Pancreas (tissue), 10 donors: ENCODE measurements at regions not wholly inside any gene's neighbourhood (a gene's known extent, or its start where the extent isn't known, plus 50 kb on each side); places are given as distances from the start of the nearest gene placed in this dataset.

Source experiments
- ATAC-seq, 4 donors: fragments of 200-7000 bp; cut with Tn5 transposase; one replicate each; pipeline versions ENCODE4 v1.8.0 to v1.9.1; 2020; ENCODE audit warnings: mild to moderate bottlenecking in 4 of 4, moderate library complexity in 4 of 4
- DNase-seq, 6 donors: peaks; one replicate each; pipeline ENCODE4 v3.0.0-alpha.2; 2020
- FAIRE-seq: peaks from 2 replicates; lab custom pipeline; 2012; peaks lifted over from hg19 to GRCh38; lab: Jason Lieb, UNC
- H3K27ac ChIP-seq, 4 donors: fragments of 200-600 bp; sonication (generic); 1 replicate in 3 of 4; 2 replicates in 1 of 4; pipeline versions ENCODE4 v1.5.0 to v1.8.0; 2020
- H3K27me3 ChIP-seq, 4 donors: fragments of 200-600 bp; one replicate each; pipeline ENCODE4 v1.8.0; 2021
- H3K36me3 ChIP-seq, 3 donors: fragments of 200-600 bp; sonication (generic) in 1 of 3; one replicate each; pipeline versions ENCODE4 v1.5.0 to v1.8.0; 2020 to 2021
- H3K4me1 ChIP-seq, 3 donors: fragments of 200-600 bp; one replicate each; pipeline ENCODE4 v1.8.0; 2021
- H3K4me3 ChIP-seq, 4 donors: fragments of 200-600 bp; sonication (generic) in 2 of 4; one replicate each; pipeline versions ENCODE4 v1.5.0 to v1.8.0; 2020 to 2021
- H3K9me3 ChIP-seq, 4 donors: fragments of 200-600 bp; one replicate each; pipeline ENCODE4 v1.8.0; 2021
- CTCF ChIP-seq, 4 donors: fragments of 200-600 bp; sonication (generic) in 3 of 4; IDR thresholded peaks; one replicate each; pipeline versions ENCODE4 v1.5.0 to v1.8.0; 2021; ENCODE audit warnings: antibody characterized with exemption in 4 of 4
- WGBS, 2 donors: extraction: QIAGEN DNeasy Blood & Tissue Kit; methylation state at CpG; one replicate each; pipeline ENCODE4 v1.1.7; 2013; 5-methylcytosine and 5-hydroxymethylcytosine counted together
- intact Hi-C, 3 donors: fragments of 100-400 bp; cut with DNase I; formaldehyde crosslinking; loops; one replicate each; pipeline versions ENCODE4 v1.11.1 to v1.14.2; 2022
- donor health status: healthy with polysubstance abuse.
- donor health status: DM: no; HTN: no; CAD: no; lungs with moderate emphysema.
- donor health status: DM: no; HTN: no; CAD: no.
- donor health status: control.
- donor health status: control.
- donor health status: Bipolar disorder and iron deficiency.
- donor health status: DM: yes; HTN: yes; CAD: no.
- donor health status: DM: no; HTN: no; CAD: no.
- donor health status: DM: no; HTN: no; CAD: no.
- donor health status: DM: yes; HTN: yes; CAD: no.

DNA sequence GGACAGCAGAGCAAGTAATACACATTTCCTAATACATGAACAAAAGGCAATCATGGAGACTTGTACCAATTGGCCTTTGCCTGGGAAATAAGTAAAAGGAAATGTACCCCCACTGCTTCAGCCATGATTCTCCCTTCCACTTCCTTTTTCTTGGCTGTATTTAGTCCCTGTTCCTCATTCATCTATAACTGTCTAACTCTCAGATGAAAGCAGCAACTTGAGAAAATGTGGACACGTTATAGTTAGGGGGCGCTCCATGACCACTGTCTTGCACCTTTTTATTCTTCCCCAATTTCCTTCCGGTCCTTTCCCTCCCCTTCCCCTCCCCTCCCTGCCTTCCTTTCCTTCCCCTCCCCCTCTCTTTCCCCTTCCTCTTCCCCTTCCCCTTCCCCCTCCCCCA is 61.3 kb upstream of the BARX2 start:
- H3K9me3 ChIP-seq = no peaks in the 10 kb centered on the region
- peaks cover 18 to 43% (median 40%) of the 10 kb centered on the region in 3 donors for H3K4me1 ChIP-seq
- intact Hi-C loops = no loop called here
- no peak overlapping the region for H3K4me3 ChIP-seq
- H3K27ac ChIP-seq = peak overlapping the region in 2 of 4 donors; percentile 51 to 55
- TF ChIP-seq CTCF (IDR thresholded peaks at IDR 0.05) = no peak
- DNase-seq (no peak), ATAC-seq (no peak), FAIRE-seq (no peak)
- H3K27me3 ChIP-seq = no peaks in the 10 kb centered on the region
- 86 to 88% methylated on average over 3 of the region's 3 CpGs for WGBS, 2 donors
- no peaks in the 10 kb centered on the region for H3K36me3 ChIP-seq

DNA sequence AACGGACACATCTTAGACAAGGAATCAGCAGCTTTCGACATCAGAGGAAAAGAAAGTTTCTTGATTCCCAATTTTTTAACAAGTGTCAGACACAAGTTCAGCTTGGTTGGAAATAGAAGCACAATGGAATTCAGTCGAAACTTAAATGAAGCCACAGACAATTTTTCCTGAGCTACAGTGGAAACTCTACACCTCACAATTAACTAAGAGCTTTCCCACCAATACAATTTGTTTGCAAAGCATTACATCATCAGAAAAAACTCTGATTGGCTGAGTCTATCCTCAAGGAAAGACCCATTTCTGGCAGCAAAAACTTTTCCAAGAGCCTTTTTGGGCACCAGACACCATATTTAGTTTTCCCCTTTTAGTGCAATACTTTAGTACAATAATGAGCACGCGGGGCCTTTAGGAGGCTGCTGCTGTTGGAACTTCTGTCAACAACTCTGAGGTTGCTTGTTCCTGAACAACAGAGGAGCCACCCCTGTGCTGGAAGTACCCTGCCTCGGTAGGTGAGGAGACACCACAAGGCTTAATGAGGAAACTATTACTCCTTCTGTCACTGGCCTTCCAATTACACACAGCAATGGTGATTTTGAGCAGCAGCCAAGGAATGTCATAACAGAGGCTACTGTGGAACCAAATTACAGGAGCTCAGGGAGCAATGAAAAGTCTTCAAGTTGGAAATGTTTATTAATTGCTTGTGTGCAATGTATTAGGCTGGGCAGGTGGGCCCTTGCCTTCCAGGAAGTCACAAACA is 61.9 kb upstream of the BARX2 start:
- FAIRE-seq = no peak
- Histone ChIP-seq H3K4me1 (peaks cover 18 to 43% (median 40%) of the 10 kb centered on the region in 3 donors), H3K4me3 (no peak overlapping the region), H3K36me3 (no peaks in the 10 kb centered on the region), H3K27ac (peak overlapping the region in 2 of 4 donors; percentile 51 to 55), H3K9me3 (no peaks in the 10 kb centered on the region), H3K27me3 (no peaks in the 10 kb centered on the region)
- no peak for DNase-seq
- TF ChIP-seq CTCF (IDR thresholded peaks at IDR 0.05) = no peak
- intact Hi-C loops = no loop called here
- ATAC-seq = peak in 2 of 4 donors; percentile 7
- 71% methylated on average over 6 of the region's 6 CpGs for WGBS, 2 donors

DNA sequence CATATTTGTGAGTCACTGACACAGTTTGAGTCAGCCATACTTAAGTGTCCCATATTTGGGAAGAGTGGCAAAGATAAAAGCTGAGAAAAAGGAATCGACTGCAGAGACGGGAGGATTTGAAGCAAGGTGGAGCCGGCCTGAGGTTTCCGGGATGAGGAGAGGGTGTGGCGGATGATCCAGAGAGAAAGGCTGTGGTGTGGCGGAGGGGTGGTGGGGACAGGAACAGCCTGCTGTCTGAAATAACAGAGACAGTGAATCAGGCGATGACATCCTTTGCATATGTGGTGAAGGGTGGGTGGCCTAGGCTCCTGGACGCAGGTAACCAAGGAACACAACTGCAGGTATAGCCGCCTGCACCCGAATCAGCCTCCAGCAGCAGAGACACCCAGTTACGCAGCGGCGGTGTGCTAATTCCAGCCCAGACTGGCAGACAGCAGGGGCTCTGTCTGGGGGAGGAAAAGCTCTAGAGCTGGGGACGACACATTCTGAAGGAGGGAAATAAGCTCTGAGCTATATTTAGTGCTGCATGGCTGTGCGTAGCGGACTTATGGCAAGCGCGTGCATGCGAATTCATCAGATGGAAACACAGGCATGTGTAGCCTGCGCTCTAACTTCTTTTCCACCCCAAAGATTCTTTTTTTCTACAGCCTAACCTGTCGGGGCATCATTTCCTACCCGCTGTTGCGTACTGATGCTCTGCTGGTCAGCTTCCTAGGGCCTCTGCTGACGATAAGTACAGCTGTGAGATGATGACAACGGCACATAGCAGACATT is 62.7 kb upstream of the BARX2 start:
- Histone ChIP-seq H3K4me3 (no peak overlapping the region), H3K27me3 (no peaks in the 10 kb centered on the region), H3K36me3 (no peaks in the 10 kb centered on the region), H3K4me1 (peaks cover 18 to 38% (median 38%) of the 10 kb centered on the region in 3 donors), H3K27ac (no peak overlapping the region), H3K9me3 (no peaks in the 10 kb centered on the region)
- no peak for TF ChIP-seq CTCF (IDR thresholded peaks at IDR 0.05)
- no peak for DNase-seq
- no peak for FAIRE-seq
- WGBS, 2 donors = 89% methylated on average over 25 of the region's 25 CpGs
- ATAC-seq = no peak
- intact Hi-C loops = no loop called here

DNA sequence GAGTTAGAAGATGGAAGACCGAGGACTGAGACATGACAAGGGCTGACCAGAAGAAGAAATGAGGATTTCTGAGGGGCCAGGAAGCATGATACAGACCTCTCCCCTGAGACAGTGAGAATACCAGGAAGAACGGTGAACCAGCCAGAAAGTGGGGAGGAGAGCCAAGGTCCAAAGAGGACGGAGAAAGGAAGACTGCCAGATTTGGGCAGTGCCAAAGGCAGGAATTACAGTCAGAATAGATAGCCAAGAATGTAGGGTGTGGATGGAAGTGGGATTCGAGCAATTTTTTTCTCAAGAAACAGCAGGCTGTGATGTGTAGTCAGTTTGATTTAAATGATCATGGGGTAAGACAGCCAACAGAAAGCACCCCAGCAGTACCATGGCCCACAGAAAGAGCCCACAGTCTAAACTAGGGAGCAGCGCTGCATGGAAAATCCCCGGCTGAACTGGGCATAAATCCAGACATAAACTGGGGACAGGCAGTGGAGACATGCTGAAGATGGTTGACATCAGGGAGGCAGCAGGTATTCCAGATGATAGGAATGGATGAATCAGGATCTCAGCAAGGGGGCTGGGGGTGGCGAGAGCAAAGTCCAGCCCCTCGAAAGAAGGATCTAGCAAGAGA is 67.3 kb upstream of the BARX2 start:
- H3K4me3 ChIP-seq = no peak overlapping the region
- H3K36me3 ChIP-seq = no peaks in the 10 kb centered on the region
- FAIRE-seq (no peak), ATAC-seq (peak in 2 of 4 donors; percentile 16 to 33), DNase-seq (no peak)
- H3K27ac ChIP-seq = no peak overlapping the region
- H3K27me3 ChIP-seq = no peaks in the 10 kb centered on the region
- no peaks in the 10 kb centered on the region for H3K9me3 ChIP-seq
- intact Hi-C loops = no loop called here
- no peaks in the 10 kb centered on the region for H3K4me1 ChIP-seq
- TF ChIP-seq CTCF (IDR thresholded peaks at IDR 0.05) = no peak
- 63 to 68% methylated on average over 8 of the region's 8 CpGs for WGBS, 2 donors
